H1 (cell line): ENCODE measurements at regions not wholly inside any gene's neighbourhood (a gene's known extent, or its start where the extent isn't known, plus 50 kb on each side); places are given as distances from the start of the nearest gene placed in this dataset.

Experiments
- BRCA1 ChIP-seq: IDR thresholded peaks from 2 replicates; pipeline ENCODE4 v1.6.1; 2012; ENCODE audit warnings: low read depth, low read length, improper control_type of control experiment
- CEBPB ChIP-seq: IDR thresholded peaks from 2 replicates; pipeline ENCODE4 v1.6.1; 2012; ENCODE audit warnings: low read depth, low read length
- CTCF ChIP-seq, 3 experiments: IDR thresholded peaks; 1 replicate in 2 of 3; 2 replicates in 1 of 3; pipeline versions ENCODE4 v1.5.1 to v1.6.1; 2011; ENCODE audit warnings: low read length in 3 of 3, mild to moderate bottlenecking in 3 of 3, inconsistent platforms in 2 of 3, low read depth in 1 of 3, moderate library complexity in 1 of 3; ENCODE audit not compliant: insufficient read depth in 1 of 3; ENCODE audit errors: control extremely low read depth in 1 of 3
- EP300 ChIP-seq, 2 experiments: IDR thresholded peaks; 1 replicate in 1 of 2; 2 replicates in 1 of 2; pipeline ENCODE4 v1.6.1; 2011 to 2012; ENCODE audit warnings: low read depth in 2 of 2, low read length in 2 of 2, mild to moderate bottlenecking in 2 of 2, borderline replicate concordance in 1 of 2, inconsistent platforms in 1 of 2, moderate library complexity in 1 of 2
- MAX ChIP-seq: IDR thresholded peaks from 2 replicates; pipeline ENCODE4 v1.6.1; 2012; ENCODE audit warnings: inconsistent platforms
- POLR2A ChIP-seq, 2 experiments: IDR thresholded peaks; 1 replicate in 1 of 2; 2 replicates in 1 of 2; pipeline ENCODE4 v1.6.1; 2011; ENCODE audit warnings: low read depth in 2 of 2, low read length in 2 of 2, mild to moderate bottlenecking in 2 of 2; ENCODE audit errors: control extremely low read depth in 1 of 2
- POLR2AphosphoS5 ChIP-seq: IDR thresholded peaks from 2 replicates; pipeline ENCODE4 v1.6.1; 2011; ENCODE audit warnings: low read depth, low read length
- SAP30 ChIP-seq: fragments of 300-600 bp; sonication (generic); IDR thresholded peaks from 2 replicates; pipeline ENCODE4 v1.7.1; 2012; ENCODE audit warnings: low read length, moderate library complexity, mild to moderate bottlenecking, inconsistent platforms; ENCODE audit not compliant: insufficient read depth, insufficient replicate concordance
- SP1 ChIP-seq: IDR thresholded peaks from 2 replicates; pipeline ENCODE4 v1.6.1; 2011; ENCODE audit warnings: low read depth, low read length
- SUZ12 ChIP-seq: fragments of 200-600 bp; sonication (generic); IDR thresholded peaks from 2 replicates; pipeline ENCODE4 v1.6.1; 2012; ENCODE audit warnings: mild to moderate bottlenecking, inconsistent platforms, low read length, moderate library complexity, mixed read lengths
- TBP ChIP-seq: IDR thresholded peaks from 2 replicates; pipeline ENCODE4 v1.6.1; 2011; ENCODE audit warnings: low read depth, low read length, improper control_type of control experiment
- USF2 ChIP-seq: IDR thresholded peaks from 2 replicates; pipeline ENCODE4 v1.6.1; 2011; ENCODE audit warnings: low read length, improper control_type of control experiment
- ZNF274 ChIP-seq: IDR thresholded peaks from 2 replicates; pipeline ENCODE4 v1.7.0; 2012; ENCODE audit warnings: low read length, borderline replicate concordance; ENCODE audit errors: extremely low read depth

- TF ChIP-seq POLR2A (IDR thresholded peaks at IDR 0.05; ENCODE audit: control extremely low read depth in 1 of 2, low read depth in 2 of 2, low read length in 2 of 2) (no peak), SP1 (no peak), TBP (no peak), USF2 (no peak), CTCF (IDR thresholded peaks at IDR 0.05; ENCODE audit: control extremely low read depth in 1 of 3, insufficient read depth in 1 of 3, low read depth in 1 of 3, low read length in 3 of 3) (peak; percentile 51 to 71 (median 67)), SAP30 (no peak), BRCA1 (no peak), POLR2AphosphoS5 (no peak), EP300 (IDR thresholded peaks at IDR 0.05; ENCODE audit: borderline replicate concordance in 1 of 2, low read depth in 2 of 2, low read length in 2 of 2) (no peak), MAX (no peak), CEBPB (no peak), ZNF274 (no peak), SUZ12 (no peak)
Observed at GRCh38 chr2:4762951-4763376, 929.2 kb upstream of the SOX11 start.
